RWPE1 (cell line): ENCODE measurements at regions not wholly inside any gene's neighbourhood (a gene's known extent, or its start where the extent isn't known, plus 50 kb on each side); places are given as distances from the start of the nearest gene placed in this dataset.
"Not testable (repeated sequence)": the region's sequence is repeated elsewhere in the genome, so short reads cannot be mapped to it uniquely, and the experiment has no call there.

Source experiments
- CTCF ChIA-PET: fragments of 350-600 bp; sonication (Branson Sonifier 250); formaldehyde crosslinking; extraction: SDS; loops from one replicate; lab custom pipeline; 2021; lab: Yijun Ruan, JAX
- POLR2A ChIA-PET: fragments of 400-600 bp; formaldehyde crosslinking; extraction: SDS; loops from one replicate; lab custom pipeline; 2020; ENCODE audit warnings: antibody characterized with exemption; ENCODE audit not compliant: low non-redundant PET; lab: Yijun Ruan, JAX
- DNase-seq: peaks from one replicate; pipeline ENCODE4 v3.0.0; 2012; ENCODE audit warnings: low spot score
- H3K27ac ChIP-seq: fragments of 450-650 bp; 2 replicates; pipeline ENCODE4 v1.5.1; 2017
- TF ChIP-seq, protein P1 (sequence below): fragments of 450-650 bp; conservative IDR thresholded peaks from 2 replicates; pipeline ENCODE4 v1.5.1; 2017; ENCODE audit warnings: low read depth, mild to moderate bottlenecking

DNA sequence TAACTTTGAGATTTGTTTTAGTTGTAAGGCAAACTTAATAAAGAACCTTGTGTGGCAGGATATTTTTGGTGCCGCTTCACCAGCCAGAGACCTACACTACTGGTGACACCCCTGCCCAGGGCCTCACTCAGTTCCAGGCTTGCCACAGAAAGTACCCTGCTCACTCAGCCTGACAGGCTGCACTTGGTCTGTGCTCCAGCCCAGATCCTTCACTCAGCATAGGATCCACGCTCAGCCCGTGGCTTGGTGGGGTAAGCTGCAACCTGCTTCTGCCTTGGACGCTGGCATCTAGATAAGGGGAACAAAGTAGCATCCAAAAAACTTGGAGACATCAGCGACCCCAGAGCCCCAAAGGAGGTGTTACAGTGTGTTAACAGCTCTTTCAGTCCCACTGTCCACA lies 825.5 kb downstream of the EPHA3 start:
- DNase-seq, result no peak
- ChIA-PET CTCF (no interaction called here), POLR2A (no interaction called here)
- TF ChIP-seq, protein P1, sequence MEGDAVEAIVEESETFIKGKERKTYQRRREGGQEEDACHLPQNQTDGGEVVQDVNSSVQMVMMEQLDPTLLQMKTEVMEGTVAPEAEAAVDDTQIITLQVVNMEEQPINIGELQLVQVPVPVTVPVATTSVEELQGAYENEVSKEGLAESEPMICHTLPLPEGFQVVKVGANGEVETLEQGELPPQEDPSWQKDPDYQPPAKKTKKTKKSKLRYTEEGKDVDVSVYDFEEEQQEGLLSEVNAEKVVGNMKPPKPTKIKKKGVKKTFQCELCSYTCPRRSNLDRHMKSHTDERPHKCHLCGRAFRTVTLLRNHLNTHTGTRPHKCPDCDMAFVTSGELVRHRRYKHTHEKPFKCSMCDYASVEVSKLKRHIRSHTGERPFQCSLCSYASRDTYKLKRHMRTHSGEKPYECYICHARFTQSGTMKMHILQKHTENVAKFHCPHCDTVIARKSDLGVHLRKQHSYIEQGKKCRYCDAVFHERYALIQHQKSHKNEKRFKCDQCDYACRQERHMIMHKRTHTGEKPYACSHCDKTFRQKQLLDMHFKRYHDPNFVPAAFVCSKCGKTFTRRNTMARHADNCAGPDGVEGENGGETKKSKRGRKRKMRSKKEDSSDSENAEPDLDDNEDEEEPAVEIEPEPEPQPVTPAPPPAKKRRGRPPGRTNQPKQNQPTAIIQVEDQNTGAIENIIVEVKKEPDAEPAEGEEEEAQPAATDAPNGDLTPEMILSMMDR, result no peak
- no peak overlapping the region for H3K27ac ChIP-seq

DNA sequence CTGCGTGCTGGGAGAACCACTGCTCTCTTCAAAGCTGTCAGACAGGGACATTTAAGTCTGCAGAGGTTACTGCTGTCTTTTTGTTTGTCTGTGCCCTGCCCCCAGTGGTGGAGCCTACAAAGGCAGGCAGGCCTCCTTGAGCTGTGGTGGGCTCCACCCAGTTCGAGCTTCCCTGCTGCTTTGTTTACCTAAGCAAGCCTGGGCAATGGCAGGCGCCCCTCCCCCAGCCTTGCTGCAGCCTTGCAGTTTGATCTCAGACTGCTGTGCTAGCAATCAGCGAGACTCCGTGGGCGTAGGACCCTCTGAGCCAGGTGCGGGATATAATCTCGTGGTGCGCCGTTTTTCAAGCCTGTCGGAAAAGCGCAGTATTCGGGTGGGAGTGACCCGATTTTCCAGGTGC lies 837.0 kb downstream of the EPHA3 start:
- POLR2A ChIA-PET, DNase-seq: not testable (repeated sequence)
- CTCF ChIA-PET, result interaction anchor here (0.7 kb wide), 1 partner anchor 19 kb away, joined by 5 read pairs; no protein-coding TSS in a partner anchor

DNA sequence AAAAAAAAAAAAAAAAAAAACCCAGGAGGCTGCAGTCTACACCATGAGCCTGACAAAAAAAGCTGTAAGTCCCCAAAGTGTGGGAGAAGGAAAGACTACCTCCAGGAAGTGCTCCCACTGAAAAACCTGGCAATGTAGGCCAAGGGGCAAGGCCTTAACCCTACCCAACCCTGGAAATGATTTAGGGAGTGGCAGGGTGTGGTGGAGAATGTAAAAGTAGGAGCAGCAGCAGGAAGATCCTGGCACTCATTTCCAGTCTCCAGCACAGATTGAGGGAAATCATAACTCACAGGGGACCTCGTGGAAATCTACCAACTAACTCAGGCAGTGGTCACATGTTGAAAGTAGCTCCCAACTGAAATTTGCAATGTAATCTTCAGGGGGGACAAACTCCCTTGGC lies 839.5 kb downstream of the EPHA3 start:
- peak overlapping the region; percentile 47; the same call in 1 of the 2 replicates for H3K27ac ChIP-seq
- TF ChIP-seq, protein P1, result no peak
- ChIA-PET POLR2A (no interaction called here), CTCF (no interaction called here)
- DNase-seq, result peak; percentile 1

More for the DNA sequence above, 837.0 kb downstream of the EPHA3 start:
- H3K27ac ChIP-seq, result not testable (repeated sequence)

DNA sequence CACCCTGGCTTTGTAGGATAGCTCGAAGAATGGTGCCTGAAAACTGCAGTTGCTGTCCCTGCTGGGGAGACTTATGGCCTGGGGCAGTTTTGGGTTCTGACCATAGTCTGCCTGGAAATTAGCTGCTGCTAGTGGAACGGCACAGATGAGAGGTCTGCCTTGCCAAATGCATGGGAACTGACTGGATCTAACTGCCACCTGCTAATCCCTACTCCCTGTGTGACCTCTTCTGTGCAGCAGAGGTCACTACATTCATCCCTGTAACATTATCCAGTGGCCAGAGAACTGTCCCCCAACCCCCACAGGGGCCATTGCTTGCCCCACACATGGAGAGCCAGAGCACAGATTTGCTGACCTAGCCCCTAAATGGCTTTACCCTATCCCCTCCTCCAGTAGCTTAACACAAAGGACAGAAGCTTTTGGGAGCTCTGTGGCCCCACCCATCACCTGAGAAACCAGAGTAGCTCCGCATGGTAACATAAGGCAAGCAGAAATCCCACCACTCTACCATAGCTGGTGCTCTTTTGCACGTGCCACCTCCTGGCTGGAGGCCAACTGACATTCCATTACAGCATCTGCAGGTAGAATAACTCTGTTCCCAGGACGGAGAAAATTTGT lies 840.0 kb downstream of the EPHA3 start:
- CTCF ChIA-PET, result no interaction called here
- TF ChIP-seq, protein P1, result no peak
- POLR2A ChIA-PET, result no interaction called here
- no peak for DNase-seq
- peak overlapping the region; percentile 47; the same call in 1 of the 2 replicates for H3K27ac ChIP-seq

DNA sequence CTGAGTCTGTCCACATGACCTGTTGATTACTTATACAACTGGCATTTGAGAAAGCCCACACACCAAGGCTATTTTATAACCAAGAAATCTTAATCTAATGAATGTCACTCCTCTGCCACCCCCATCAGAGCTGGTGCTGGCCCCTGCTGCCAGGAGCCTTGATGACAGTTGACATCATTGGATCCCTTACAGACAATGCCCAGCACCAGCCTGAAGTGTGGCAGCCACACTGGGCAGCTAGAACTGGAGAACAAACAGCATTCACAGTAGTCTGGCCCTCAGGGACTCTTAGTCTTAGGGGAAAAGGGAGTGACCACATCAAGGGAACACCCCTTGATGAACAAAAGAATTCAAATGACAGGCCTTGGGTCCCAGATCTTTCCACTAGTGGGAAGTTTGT lies 840.6 kb downstream of the EPHA3 start:
- DNase-seq, result no peak
- TF ChIP-seq, protein P1, result no peak
- POLR2A ChIA-PET, result no interaction called here
- H3K27ac ChIP-seq, result no peak overlapping the region
- CTCF ChIA-PET, result no interaction called here

DNA sequence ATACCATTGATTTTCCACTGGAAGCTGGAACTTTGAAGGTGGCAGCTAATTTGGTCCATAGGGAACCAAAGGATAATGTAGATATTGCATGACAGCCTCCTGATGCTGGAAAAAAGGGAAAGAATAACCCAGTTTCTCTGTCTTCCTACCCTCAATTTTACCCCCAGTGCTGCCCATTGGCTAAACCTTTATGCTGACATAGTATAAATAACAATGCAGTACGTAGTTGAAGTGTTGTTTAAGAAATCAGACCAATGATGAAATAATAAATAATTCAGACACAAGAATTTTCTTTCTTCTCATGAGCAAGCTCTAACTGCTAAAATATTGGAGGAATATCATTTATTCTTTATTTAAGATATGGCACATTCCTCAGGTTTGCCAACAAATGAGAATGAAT lies 843.4 kb downstream of the EPHA3 start:
- TF ChIP-seq, protein P1, result no peak
- no peak for DNase-seq
- no peak overlapping the region for H3K27ac ChIP-seq
- CTCF ChIA-PET, result no interaction called here
- POLR2A ChIA-PET, result no interaction called here

DNA sequence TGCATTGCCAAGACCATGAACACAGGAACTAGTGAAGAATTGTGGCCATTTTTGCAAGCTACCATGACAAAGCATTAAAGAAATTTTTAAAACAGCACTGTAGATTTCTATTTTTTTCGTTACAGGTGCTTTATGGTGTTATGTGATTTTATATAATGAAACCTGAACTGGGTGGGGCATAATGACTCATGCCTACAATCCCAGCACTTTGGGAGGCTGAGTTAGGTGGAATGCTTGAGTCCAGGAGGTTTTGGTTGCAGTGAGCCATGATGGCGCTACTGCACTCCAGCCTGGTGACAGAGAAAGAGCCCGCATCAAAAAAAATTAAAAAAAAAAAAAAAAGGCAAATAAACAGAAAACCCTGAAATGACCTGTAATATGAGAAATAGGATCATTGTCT lies 846.7 kb downstream of the EPHA3 start:
- no peak for DNase-seq
- TF ChIP-seq, protein P1, result no peak
- no peak overlapping the region for H3K27ac ChIP-seq
- ChIA-PET POLR2A (no interaction called here), CTCF (no interaction called here)
